Lung (tissue), 11 donors: ENCODE measurements at regions not wholly inside any gene's neighbourhood (a gene's known extent, or its start where the extent isn't known, plus 50 kb on each side); places are given as distances from the start of the nearest gene placed in this dataset.

Source experiments
- ATAC-seq: fragments of 200-7000 bp; cut with Tn5 transposase; one replicate; pipeline ENCODE4 v1.9.1; 2020; ENCODE audit warnings: moderate number of reproducible peaks; ENCODE audit not compliant: insufficient read depth, low FRiP score
- DNase-seq, 3 donors: peaks; one replicate each; pipeline ENCODE4 v3.0.0-alpha.2; 2013 to 2017
- H3K27ac ChIP-seq, 2 donors: one replicate each; pipeline ENCODE4 v1.5.1; 2013; ENCODE audit warnings: mild to moderate bottlenecking in 2 of 2, moderate library complexity in 2 of 2, control low read depth in 1 of 2, inconsistent platforms in 1 of 2, low read depth in 1 of 2, low read length in 1 of 2
- H3K27me3 ChIP-seq, 3 donors: one replicate each; pipeline ENCODE4 v1.5.1; 2013; ENCODE audit warnings: low read length in 2 of 3; ENCODE audit not compliant: control insufficient read depth in 3 of 3, insufficient read depth in 3 of 3
- H3K36me3 ChIP-seq, 4 donors: one replicate each; pipeline ENCODE4 v1.5.1; 2013; ENCODE audit warnings: low read length in 4 of 4, mild to moderate bottlenecking in 1 of 4, moderate library complexity in 1 of 4; ENCODE audit not compliant: control insufficient read depth in 4 of 4, insufficient read depth in 4 of 4
- H3K4me1 ChIP-seq, 5 donors: one replicate each; pipeline ENCODE4 v1.5.1; 2013; ENCODE audit warnings: low read length in 5 of 5, mild to moderate bottlenecking in 2 of 5, moderate library complexity in 1 of 5; ENCODE audit not compliant: control insufficient read depth in 5 of 5, insufficient read depth in 5 of 5
- H3K4me3 ChIP-seq: one replicate; pipeline ENCODE4 v1.5.1; 2013; ENCODE audit warnings: mild to moderate bottlenecking, control low read depth, moderate library complexity
- H3K9ac ChIP-seq, 2 donors: one replicate each; pipeline ENCODE4 v1.5.1; 2013; ENCODE audit warnings: low read length in 2 of 2, control low read depth in 1 of 2; ENCODE audit not compliant: insufficient read depth in 1 of 2
- H3K9me3 ChIP-seq, 4 donors: one replicate each; pipeline ENCODE4 v1.5.1; 2013; ENCODE audit warnings: low read length in 3 of 4, mild to moderate bottlenecking in 1 of 4, moderate library complexity in 1 of 4; ENCODE audit not compliant: control insufficient read depth in 4 of 4, insufficient read depth in 3 of 4
- CTCF ChIP-seq: IDR thresholded peaks from 2 replicates; pipeline ENCODE4 v1.5.1; 2012; ENCODE audit warnings: mild to moderate bottlenecking; ENCODE audit errors: control extremely low read depth, extremely low read depth
- WGBS, 2 donors: extraction: QIAGEN DNeasy Blood & Tissue Kit; methylation state at CpG; one replicate each; pipeline ENCODE4 v1.1.7; 2013; 5-methylcytosine and 5-hydroxymethylcytosine counted together
- donor health status: control.
- donor health status: control.
- donor health status: Bipolar disorder and iron deficiency.
- donor health status: healthy.
- donor health status: DM: yes; HTN: yes; CAD: no.

GRCh38 chr13:99436686-99437416, 64.4 kb upstream of the TM9SF2 start:
- Histone ChIP-seq H3K9me3 (no peaks in the 10 kb centered on the region), H3K4me1 (peaks cover 0 to 10% (median 5%) of the 10 kb centered on the region in 5 donors), H3K27ac (no peak overlapping the region), H3K27me3 (peaks cover 0 to 13% (median 6%) of the 10 kb centered on the region in 3 donors), H3K36me3 (no peaks in the 10 kb centered on the region), H3K9ac (no peak overlapping the region), H3K4me3 (no peak overlapping the region)
- DNase-seq (peak; percentile 82 to 86 (median 83)), ATAC-seq (peak; percentile 80)
- peak; percentile 98 for TF ChIP-seq CTCF
- WGBS, 2 donors, result 10 to 13% methylated on average over 27 of the region's 27 CpGs

DNA sequence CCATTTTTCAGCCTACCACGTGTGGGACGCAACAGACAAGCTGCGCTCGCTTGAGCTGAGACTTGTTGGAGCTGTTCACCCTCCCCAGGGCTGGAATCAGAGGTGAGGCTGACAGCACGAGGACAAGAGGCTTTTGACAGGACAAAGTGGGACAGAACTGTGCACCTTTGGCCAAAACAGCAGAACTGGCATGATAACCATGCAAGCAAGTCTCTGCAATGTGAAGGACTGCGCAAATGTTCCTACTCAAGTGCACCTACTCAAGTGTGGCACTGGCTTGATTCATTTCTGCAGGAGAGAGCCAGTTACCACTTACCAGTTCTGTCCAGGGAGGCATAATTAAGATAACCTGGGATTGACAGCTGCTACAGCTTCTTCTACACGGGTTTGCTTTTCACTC, 62.2 kb upstream of the TM9SF2 start:
- WGBS, 2 donors, result 64 to 77% methylated on average over 7 of the region's 7 CpGs
- Histone ChIP-seq H3K4me3 (no peak overlapping the region), H3K9ac (no peak overlapping the region), H3K9me3 (no peaks in the 10 kb centered on the region), H3K27ac (no peak overlapping the region), H3K36me3 (no peaks in the 10 kb centered on the region), H3K27me3 (peaks cover 0 to 13% (median 6%) of the 10 kb centered on the region in 3 donors), H3K4me1 (peaks cover 0 to 7% (median 2%) of the 10 kb centered on the region in 5 donors)
- TF ChIP-seq CTCF, result no peak
- DNase-seq (peak in 1 of 3 donors; percentile 28), ATAC-seq (peak; percentile 21)

- H3K9ac ChIP-seq, result no peak overlapping the region
- WGBS, 2 donors, result 72 to 79% methylated on average over 11 of the region's 11 CpGs
- peaks cover 0 to 13% (median 6%) of the 10 kb centered on the region in 3 donors for H3K27me3 ChIP-seq
- no peak for TF ChIP-seq CTCF
- no peaks in the 10 kb centered on the region for H3K9me3 ChIP-seq
- ATAC-seq, result no peak
- DNase-seq, result no peak
- H3K27ac ChIP-seq, result no peak overlapping the region
- no peaks in the 10 kb centered on the region for H3K36me3 ChIP-seq
- peaks cover 0 to 7% (median 2%) of the 10 kb centered on the region in 5 donors for H3K4me1 ChIP-seq
- H3K4me3 ChIP-seq, result no peak overlapping the region
Measured at GRCh38 chr13:99439850-99440604, 61.2 kb upstream of the TM9SF2 start.
